Panc1 (cell line): ENCODE measurements at regions not wholly inside any gene's neighbourhood (a gene's known extent, or its start where the extent isn't known, plus 50 kb on each side); places are given as distances from the start of the nearest gene placed in this dataset.

Experiments
- ATAC-seq: fragments of 200-7000 bp; cut with Tn5 transposase; 2 replicates; pipeline ENCODE4 v1.9.1; 2020; ENCODE audit warnings: mild to moderate bottlenecking, moderate library complexity
- BruUV-seq: library from RNA; stranded (reverse); fragments of 400-500 nt; replicated peaks from 2 replicates; lab custom pipeline; 2021; lab: Mats Ljungman, UMichigan
- CTCF ChIA-PET: fragments of 300-600 bp; sonication (Branson Sonifier 250); formaldehyde crosslinking; loops from one replicate; lab custom pipeline; 2022; ENCODE audit warnings: antibody characterized with exemption; lab: Charles Lee
- POLR2A ChIA-PET: fragments of 300-600 bp; sonication (Branson Sonifier 250); formaldehyde crosslinking; loops from one replicate; lab custom pipeline; 2022; ENCODE audit warnings: antibody characterized with exemption; lab: Charles Lee
- DNase-seq: peaks from one replicate; pipeline ENCODE4 v3.0.0-alpha.2; 2010; ENCODE audit warnings: low read depth, low spot score
- H3K27ac ChIP-seq: 2 replicates; pipeline ENCODE4 v1.5.1; 2011; ENCODE audit warnings: mild to moderate bottlenecking, low read length, inconsistent platforms
- H3K27me3 ChIP-seq: fragments of 200-500 bp; sonication (Bioruptor generic); 2 replicates; pipeline ENCODE4 v1.6.0; 2014; ENCODE audit warnings: low read length, inconsistent platforms; ENCODE audit not compliant: control insufficient read depth, insufficient read depth
- H3K36me3 ChIP-seq: fragments of 200-500 bp; sonication (Bioruptor generic); 2 replicates; pipeline ENCODE4 v1.5.1; 2014; ENCODE audit warnings: inconsistent platforms, mild to moderate bottlenecking, low read length, moderate library complexity; ENCODE audit not compliant: control insufficient read depth, insufficient read depth
- H3K4me1 ChIP-seq: 2 replicates; pipeline ENCODE4 v1.5.1; 2011; ENCODE audit warnings: inconsistent platforms, mild to moderate bottlenecking, low read length, moderate library complexity; ENCODE audit not compliant: control insufficient read depth, insufficient read depth
- H3K4me3 ChIP-seq, 2 experiments: 2 replicates each; pipeline ENCODE4 v1.5.1; 2011 to 2012; ENCODE audit warnings: low read depth in 2 of 2, low read length in 2 of 2, mild to moderate bottlenecking in 2 of 2, inconsistent platforms in 1 of 2, moderate library complexity in 1 of 2
- H3K9me3 ChIP-seq: fragments of 200-500 bp; sonication (Bioruptor generic); 2 replicates; pipeline ENCODE4 v1.5.1; 2014; ENCODE audit warnings: low read depth, mild to moderate bottlenecking, inconsistent platforms, low read length, moderate library complexity; ENCODE audit not compliant: control insufficient read depth, insufficient read depth
- CTCF ChIP-seq: fragments of 450-650 bp; IDR thresholded peaks from 2 replicates; pipeline ENCODE4 v1.5.1; 2017; ENCODE audit warnings: mild to moderate bottlenecking
- POLR2AphosphoS5 ChIP-seq: IDR thresholded peaks from 2 replicates; pipeline ENCODE4 v1.6.1; 2012; ENCODE audit warnings: mild to moderate bottlenecking, low read depth, low read length, moderate library complexity
- REST ChIP-seq, 2 experiments: IDR thresholded peaks; 2 replicates each; pipeline ENCODE4 v1.6.1; 2011 to 2012; ENCODE audit warnings: low read depth in 2 of 2, control low read depth in 1 of 2, low read length in 1 of 2, mild to moderate bottlenecking in 1 of 2, moderate library complexity in 1 of 2; ENCODE audit not compliant: insufficient read depth in 1 of 2
- SIN3A ChIP-seq: IDR thresholded peaks from 2 replicates; pipeline ENCODE4 v1.6.1; 2012; ENCODE audit warnings: low read depth, mild to moderate bottlenecking, low read length, moderate library complexity, borderline replicate concordance; ENCODE audit not compliant: insufficient read depth
- TCF7L2 ChIP-seq: IDR thresholded peaks from 2 replicates; pipeline ENCODE4 v1.6.1; 2011; ENCODE audit warnings: mild to moderate bottlenecking, low read depth, low read length, inconsistent platforms
- in situ Hi-C: cut with HindIII; loops from 2 replicates; pipeline ENCODE4 v1.10.0; 2016; ENCODE audit warnings: low sequenced_read_pairs, low pct_unique_long_range_greater_than_20kb
- intact Hi-C: fragments of 100-400 bp; cut with micrococcal nuclease; formaldehyde crosslinking; loops from one replicate; pipeline ENCODE4 v1.10.0; 2022; ENCODE audit not compliant: unreplicated experiment

- TF ChIP-seq CTCF = no peak
- no peak for TF ChIP-seq SIN3A
- TF ChIP-seq REST (IDR thresholded peaks at IDR 0.05; ENCODE audit: insufficient read depth in 1 of 2, low read depth in 2 of 2, low read length in 1 of 2) = no peak
- TF ChIP-seq TCF7L2 = no peak
- TF ChIP-seq POLR2AphosphoS5 = no peak
- POLR2A ChIA-PET = no interaction called here
- in situ Hi-C loops = no loop called here
- no peak for DNase-seq
- Histone ChIP-seq H3K36me3 (no peaks in the 10 kb centered on the region), H3K27me3 (no peaks in the 10 kb centered on the region), H3K27ac (no peak overlapping the region), H3K4me3 (no peak overlapping the region), H3K4me1 (no peaks in the 10 kb centered on the region), H3K9me3 (no peaks in the 10 kb centered on the region)
- ATAC-seq = no peak
- no TSS peak for BruUV-seq
- intact Hi-C loops = no loop called here
- CTCF ChIA-PET = no interaction called here
These were observed 790.3 kb upstream of the SLITRK1 start for GRCh38 chr13:84672616-84673015.

- TF ChIP-seq TCF7L2 (no peak), CTCF (no peak), POLR2AphosphoS5 (no peak), SIN3A (no peak), REST (IDR thresholded peaks at IDR 0.05; ENCODE audit: insufficient read depth in 1 of 2, low read depth in 2 of 2, low read length in 1 of 2) (peak; percentile 60 to 63; a peak in 3 of 4 replicates)
- CTCF ChIA-PET = no interaction called here
- intact Hi-C loops (no loop called here), in situ Hi-C loops (no loop called here)
- H3K4me3 ChIP-seq = no peak overlapping the region
- H3K27me3 ChIP-seq = no peaks in the 10 kb centered on the region
- BruUV-seq = no TSS peak
- ATAC-seq (no peak), DNase-seq (no peak)
- H3K4me1 ChIP-seq = no peaks in the 10 kb centered on the region
- H3K36me3 ChIP-seq = no peaks in the 10 kb centered on the region
- H3K27ac ChIP-seq = no peak overlapping the region
- POLR2A ChIA-PET = no interaction called here
- H3K9me3 ChIP-seq = no peaks in the 10 kb centered on the region
These were observed 788.0 kb upstream of the SLITRK1 start for GRCh38 chr13:84670245-84670644.
